Left hindlimb (tissue), 1 donor: ENCODE measurements at regions not wholly inside any gene's neighbourhood (a gene's known extent, or its start where the extent isn't known, plus 50 kb on each side); places are given as distances from the start of the nearest gene placed in this dataset.

Experiments used
- DNase-seq: peaks from one replicate; pipeline ENCODE4 v3.0.0-alpha.2; 2018

DNA sequence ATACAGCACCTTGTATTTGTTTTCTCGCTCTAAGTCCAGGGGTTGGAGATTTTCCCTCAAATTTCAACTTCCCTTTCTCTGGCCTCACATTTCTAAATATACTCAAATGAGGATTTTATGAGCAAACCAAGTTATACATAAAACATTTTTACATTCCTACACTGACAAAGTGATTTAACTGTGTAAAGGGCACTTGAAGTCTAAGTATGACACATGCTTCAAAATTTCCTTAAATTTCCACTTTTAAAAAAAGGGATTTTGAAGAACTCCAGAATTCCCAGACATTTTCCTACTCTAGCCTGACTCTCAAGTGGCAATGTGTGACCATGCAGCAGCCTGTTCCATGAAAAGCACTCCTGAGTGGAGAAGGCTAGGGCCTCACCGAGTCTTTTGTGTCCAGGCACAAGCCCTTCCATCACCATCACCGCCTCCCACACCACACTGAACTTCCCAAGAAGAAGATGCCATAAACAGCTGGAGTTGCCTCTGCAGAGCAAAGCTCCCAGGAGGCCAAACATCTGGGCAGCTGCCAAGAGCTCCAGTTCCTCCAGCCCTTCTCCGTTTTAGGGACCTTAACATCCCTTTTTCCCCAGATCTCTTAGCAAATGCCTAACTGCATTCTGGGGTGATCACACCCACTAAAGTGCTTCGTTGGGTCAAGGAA is 68.9 kb downstream of the NCR2 start:
- peak; percentile 29 for DNase-seq

DNA sequence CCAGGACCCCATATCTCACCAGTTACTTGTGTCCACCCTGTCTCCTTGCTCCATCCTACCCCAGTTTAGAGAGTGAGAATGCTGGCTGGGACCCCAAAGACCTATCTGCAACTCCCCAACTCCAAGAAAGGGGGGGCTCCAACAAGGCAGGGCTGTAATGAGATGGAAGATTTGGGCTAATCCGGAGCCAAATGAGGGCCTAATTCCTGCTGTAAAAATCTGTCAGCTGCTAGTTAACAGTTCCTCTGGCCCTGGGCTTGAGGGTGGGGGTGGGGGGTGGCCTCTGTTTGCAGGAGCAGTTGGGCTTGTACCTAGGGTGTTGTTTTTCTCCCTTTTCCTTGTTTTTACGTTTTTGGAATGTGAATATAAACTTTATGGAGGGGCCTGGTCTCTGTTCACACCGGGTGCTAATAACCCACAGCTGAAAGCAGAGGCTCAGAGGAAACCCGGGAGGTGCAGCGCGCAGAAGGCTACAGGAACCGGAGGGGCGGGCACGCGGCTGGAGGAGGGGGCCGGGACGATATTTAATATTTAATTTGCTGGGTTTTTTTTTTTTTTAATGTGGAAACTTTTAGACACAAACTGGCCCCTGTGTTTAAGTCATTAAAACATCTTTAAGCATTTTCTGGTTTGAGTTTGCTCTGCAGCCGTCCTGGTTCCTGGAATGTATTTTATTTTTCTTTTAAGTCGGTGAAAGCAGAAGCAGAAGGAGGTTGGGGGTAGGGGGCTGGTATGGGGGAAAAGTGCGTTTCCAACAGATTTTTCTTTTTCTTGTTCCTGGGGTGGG is 70.7 kb downstream of the NCR2 start:
- DNase-seq = peak; percentile 67

DNA sequence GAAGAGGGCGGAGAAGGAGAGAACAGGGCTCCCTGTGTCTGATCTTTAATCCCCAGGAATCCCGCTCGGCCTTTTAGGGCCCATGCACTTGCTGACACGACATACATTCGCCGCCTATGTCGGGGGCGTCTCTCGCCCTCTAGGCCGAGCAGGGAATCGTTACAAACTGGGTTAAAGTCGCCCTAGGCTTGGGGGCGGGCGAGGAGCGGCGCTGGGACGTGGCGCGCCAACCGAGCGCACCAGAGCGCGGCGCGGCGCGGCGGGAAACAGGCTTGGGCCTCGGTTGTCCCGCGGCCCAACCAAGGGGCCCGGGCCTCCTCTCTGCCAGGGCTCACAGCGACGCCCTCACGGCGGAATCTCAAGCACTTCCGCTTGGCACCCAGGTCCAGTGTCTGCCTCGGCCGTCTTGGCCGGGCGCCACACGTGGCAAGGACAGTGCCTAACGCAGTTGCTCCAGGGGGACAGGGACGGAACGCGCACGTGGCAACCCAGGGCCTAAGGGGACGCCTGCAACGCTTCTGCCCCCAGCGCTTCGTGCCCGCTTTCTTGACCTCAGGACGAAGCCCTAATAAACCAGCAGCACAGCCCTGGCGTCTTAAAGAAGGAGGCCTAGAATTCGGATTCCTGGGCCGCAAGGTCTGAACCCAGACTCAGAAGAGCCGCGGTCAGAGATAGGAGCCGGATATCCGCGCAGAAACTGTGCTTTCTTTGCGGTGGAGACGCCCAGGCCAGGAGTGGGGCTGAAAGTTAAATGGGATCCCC is 71.5 kb downstream of the NCR2 start:
- DNase-seq = peak; percentile 70

DNA sequence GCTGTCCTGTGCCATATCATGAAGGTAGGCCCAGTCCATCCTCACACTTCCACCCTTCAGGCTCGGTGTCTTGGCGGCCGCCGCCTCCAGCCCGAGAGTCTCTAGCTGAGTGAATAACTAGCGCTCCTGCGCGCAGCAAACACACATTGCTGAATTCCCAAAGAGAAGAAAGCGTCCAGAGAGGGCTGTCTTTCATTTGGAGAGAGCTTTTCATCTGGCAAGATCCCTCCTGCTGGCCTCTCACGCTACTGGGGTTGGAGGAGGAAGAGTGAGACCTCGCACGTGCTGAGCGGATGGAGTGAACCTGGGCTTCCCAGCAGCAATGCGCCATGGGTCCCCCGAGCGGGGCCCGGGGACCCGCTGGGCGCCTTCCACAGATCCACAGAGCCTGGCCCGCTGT is 73.2 kb downstream of the NCR2 start:
- peak; percentile 53 for DNase-seq

DNA sequence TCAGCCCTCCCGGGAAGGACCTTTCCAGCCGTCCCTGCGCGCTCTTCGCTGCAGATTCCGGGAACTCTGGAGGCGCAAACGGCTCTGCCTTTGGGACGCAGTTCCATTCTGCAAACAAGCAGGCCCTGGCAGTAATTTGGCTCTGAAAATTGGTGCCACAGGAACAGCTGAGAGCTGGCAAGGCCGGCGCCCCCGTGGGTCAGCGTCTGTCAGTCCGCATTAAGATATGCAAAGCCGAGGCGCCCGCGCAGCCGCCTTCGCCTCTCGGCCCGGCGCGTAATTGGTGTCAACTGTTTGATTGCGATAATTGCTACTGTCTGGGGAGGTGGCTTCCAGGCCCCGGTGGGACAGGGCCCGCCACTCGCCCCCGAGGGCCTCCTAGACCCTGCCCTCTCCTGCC is 73.6 kb downstream of the NCR2 start:
- DNase-seq = no peak

DNA sequence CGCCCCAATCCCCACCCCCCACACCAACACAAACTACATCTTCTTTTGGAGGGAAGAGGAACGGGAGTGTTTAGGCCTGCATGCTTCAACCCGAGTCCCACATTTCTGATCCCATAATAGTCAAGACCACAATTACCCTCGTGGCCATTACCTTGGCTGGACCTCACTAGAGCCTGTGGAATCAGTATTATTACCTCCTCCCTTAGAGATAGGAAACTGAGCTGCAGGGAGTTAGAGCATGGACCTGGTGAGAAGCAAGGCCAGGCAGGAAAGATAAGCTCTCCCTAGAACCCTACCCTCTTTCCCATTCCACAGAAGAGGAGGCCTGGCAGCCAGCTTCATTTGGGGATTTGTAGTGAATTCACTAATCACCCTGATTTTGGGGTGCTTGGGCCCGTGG is 74.1 kb downstream of the NCR2 start:
- no peak for DNase-seq

DNA sequence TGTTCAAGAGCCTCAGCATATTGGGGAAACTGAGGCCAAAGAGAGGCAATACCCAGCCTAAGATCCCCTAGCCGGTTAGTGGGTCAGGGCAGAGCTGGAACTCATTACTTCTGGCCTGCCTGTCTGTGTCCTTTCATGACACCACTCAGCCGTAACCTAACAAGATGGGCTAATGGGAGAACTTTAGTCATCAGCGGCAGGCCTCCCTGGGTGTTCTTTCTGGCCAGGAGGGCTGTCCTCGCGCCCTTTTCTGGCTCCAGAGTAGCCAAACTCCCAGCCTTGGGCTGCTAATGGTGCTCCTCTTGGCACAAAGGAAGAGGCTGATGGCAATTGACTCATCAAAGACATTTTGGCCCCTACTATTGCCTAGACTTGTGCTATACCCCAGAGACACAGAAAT is 76.6 kb downstream of the NCR2 start:
- DNase-seq = peak; percentile 22

DNA sequence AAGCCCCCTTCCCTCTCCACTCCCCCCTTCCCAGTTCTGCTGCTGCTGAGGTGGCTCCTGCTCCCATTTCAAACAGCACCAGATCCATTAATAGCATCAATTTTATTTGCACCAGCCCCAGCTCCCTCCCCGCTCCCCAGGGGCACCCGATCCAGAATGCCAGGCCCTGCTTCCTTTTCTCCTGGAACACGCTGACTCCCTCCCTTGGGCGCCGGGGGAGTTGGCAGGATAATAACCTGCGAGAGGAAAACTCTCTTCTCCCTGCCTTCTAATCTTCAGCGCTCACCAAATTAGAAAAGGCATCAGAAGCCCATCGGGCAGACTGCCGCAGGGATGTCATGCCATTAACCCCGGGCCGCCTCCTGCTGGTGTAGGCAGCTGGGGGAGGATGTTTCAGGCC is 77.8 kb downstream of the NCR2 start:
- peak; percentile 12 for DNase-seq

DNA sequence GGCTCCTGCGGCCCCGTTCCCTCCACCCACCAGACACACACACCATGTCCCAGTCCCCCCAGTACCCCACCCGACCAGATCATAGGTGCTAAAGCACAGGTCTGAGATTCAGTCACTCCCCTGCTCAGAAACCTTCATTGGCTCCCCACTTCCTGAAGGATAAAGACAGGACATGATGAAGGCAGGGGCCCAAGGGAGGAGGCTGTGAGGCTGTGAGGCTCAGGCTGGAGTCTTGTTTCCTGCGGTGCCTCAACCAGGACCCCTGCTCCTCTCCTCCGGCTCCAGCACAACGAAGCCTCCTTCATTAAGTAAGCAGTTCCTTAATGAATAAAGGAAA is 81.1 kb downstream of the NCR2 start:
- peak; percentile 13 for DNase-seq

DNA sequence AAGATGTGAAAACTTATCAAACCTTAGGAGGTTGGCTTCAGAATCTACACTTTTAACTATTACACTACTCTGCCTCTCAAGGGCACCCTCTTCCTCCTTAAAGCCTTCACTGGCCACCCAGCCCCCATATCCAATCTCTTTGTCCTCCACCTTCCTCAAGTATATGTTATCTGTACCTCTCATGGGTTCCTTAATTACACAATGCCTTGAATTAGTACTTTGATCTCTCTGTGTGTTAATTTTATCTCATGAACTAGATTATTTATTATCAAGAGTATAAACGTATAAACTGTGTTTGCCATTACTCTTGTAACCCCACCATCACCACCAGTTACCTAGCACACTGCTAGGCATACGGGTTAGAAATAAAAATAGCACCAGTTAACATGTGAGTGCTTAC is 83.3 kb downstream of the NCR2 start:
- DNase-seq = no peak

DNA sequence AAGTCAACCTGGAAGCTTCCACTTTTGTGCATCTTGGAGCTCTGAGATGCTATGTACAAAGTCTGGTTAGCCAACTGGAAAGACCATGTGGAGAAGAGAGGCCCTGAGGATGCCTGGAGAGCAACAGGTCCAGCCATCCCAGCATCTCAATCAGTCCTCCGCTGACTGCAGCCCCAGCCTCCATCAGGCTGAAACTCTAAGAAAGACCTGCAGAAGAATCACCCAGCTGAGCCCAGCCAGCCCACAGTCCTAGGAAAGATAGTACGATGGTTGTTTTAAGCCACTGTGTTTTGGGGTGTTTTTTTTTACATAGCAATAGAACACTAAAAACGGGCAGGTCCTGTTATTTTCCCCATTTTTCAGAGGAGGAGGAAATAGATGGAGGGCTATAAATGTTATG is 84.0 kb downstream of the NCR2 start:
- no peak for DNase-seq

DNA sequence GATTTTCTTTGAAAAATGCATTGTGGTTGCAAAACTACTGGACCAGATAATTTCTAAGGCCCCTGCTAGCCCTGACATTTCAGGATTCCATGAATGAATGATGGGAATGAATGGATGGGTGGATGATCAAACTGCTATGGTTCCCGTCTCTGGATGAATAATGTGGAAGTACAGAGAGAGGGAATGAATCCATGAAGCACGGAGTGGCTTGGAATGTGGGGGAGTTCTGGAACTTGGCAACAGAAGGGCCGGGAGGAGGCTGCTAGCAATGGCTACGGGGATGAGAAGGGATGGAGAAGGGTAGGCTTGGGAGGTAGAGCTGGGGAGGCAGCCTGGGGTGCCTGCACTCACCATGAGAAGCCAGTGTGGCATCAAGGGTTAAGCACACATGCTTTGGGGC is 84.8 kb downstream of the NCR2 start:
- DNase-seq = no peak

DNA sequence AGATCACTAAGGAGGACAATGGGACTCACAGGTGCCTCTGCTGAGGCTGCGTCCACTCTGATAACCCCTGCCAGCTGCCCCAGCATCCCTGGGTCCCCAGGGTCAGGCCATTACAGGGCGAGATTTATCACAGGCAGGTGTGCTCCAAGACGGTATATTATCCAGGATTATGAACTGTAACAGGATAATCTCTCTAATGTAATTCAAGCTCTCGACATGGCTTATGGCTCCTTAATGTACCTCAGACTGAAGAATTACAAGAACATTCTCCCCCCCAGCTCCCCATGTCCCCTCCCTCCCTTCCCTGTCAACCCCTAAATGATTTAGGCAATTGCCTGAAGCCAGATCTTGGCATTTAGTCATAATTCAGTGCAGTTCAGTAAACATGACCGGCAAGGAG is 86.8 kb downstream of the NCR2 start:
- no peak for DNase-seq

DNA sequence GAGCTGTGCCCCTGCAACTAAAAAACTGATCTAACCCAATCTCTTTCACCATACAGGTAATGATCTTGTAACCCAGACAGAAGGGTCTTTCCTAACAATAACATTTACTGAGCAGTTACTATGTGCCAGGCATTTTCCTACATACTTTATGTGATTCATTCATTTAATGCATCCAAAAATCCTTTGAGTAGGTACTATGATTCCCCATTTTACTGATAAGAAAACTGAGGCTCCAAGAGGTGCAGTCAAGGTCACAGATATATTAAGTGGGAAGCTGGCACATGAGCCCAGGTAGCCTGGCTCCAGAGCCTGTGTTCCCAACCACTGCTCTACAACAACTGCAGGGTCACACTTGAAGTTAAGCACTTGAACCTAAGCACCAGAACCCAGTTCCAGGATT is 87.6 kb downstream of the NCR2 start:
- peak; percentile 2 for DNase-seq

DNA sequence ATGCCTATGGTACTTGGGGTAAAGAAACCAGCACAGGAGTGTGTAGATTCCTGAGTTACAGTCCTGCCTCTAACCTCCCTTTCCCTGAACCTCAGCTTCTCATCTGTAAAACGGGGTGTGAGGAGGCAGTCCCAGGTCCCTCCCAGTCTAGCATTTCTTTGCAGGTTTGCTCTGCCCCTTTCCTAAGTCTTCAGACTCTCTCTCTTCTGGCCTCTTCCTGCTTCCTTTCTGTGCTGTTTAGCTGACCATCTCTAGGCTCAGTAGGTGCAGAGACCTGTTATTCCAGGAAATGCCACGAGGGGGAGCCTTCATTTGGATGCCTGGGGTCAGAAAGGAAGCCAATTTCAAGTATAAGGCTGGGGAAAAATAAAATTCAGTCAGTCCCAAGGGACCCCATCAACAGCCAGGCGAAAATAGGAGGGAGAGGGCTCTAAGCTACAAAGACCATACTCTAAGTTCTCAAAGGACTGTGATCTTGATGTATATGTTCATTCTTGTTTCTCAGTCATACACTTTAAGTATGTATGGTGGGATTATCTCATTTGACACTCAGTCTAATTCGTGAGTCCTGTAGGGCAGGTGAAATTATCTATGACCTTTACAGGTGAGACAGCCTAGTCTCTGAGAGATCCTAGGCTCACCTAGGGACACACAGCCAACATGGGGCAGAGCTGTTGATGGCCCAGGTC is 89.1 kb downstream of the NCR2 start:
- DNase-seq = peak; percentile 84

DNA sequence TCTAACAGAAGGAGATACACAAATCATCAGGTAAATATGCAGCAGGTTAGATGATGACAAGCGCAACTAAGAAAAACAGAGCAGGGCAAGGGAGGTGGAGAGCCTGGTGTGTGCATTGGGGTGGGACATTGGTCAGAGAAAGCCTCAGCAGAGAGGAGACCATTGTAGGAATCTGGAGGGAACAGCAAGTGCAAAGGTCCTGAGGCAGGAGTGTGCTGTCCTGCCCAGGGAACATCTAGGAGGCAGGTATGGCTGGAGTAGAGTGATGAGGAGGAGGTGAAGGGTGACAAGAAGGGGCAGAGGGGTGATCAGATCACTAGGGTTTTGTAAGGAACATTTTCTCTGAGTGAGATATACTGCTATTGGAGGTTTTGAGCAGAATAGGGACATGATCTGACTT is 90.1 kb downstream of the NCR2 start:
- DNase-seq = peak; percentile 1

DNA sequence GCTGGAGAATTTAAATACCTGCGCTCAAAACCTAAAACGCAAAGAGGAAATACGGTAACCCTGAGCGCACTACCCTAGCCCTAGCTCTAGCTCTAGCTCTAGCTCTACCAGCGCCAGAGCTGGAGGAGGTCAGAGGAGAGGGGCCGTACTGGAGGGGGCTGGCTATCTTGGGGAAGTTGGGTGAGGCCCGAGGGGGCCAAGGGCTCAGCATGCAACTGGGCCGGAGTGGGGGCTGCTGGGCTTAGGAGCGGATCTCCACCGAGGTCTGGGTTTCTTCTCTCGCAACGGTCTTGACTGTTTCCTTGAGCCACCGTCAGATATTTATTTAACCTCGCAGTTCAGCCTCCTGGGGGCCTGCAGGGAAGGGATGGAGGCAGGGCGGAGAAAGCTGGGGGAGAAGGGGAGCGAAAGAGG is 91.0 kb downstream of the NCR2 start:
- peak; percentile 52 for DNase-seq

DNA sequence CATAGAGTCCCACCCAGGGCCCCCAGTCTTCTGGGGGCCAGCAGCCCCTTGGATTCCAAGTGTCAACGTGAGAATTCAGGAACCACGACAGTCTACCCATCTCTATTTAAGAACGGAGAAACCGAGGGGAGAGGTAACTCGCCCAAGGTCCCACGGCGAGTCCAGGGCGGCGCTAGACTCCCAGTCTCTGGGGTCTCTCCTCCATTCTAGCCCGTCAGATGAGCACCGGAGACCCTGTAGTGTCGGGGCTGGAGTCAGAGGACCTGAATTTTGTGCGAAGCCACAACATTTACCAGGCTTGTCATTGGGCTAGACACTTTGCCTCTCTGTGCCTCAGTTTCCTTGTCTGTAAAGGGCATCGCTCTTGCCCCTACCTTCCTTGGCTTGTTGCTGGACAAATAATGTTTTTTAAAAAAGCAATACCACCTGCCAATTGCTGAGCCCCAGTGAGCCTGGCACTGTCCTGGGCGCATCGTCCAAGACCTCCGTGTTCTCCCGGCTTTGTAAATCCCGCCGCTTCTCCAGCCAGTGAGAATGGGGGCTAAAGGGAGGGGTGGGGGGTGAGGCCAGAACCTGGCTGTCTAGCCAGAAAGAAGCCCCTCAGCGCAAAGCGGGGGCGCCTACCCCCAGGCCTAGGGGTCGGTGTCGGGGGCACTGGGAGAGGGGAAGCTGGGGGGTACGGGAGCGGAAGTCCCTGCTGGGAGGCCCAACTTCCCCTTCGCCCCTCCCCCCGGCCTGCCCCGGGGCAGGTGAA is 91.7 kb downstream of the NCR2 start:
- DNase-seq = peak; percentile 28

DNA sequence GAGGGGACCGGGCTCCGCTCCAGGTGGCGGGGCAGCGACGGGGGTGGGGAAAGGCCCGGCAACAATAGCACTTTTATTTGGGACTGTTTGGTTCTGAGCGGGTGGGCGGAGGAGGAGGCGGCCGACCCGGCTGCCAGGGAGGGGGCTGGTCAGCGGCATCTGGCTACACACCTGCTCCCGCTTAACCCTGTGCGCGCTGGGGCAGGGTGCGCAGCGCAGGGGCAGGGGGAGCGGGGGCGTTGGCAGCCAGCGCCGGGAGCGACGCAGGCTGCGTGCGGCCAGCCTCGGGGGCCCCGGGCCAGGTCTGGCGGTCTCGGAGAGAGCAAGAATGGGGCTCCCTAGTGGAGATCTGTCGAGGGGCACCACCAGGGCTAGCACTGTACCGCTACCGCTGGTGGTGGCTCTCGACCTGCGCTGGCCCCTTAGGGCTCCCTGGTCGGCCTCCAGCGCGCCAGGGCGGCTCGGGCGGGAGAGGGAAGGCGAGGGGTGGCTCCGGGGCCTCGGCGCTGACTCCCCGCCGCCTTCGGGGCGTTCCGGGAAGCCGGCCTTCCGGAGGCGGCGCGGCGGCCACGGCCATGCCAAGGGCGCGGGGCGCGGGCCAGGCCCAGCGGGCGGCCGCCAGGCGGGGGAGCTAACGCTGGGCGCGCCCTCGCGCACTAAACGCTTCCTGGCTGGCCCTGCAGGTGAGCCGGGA is 92.4 kb downstream of the NCR2 start:
- peak; percentile 83 for DNase-seq

DNA sequence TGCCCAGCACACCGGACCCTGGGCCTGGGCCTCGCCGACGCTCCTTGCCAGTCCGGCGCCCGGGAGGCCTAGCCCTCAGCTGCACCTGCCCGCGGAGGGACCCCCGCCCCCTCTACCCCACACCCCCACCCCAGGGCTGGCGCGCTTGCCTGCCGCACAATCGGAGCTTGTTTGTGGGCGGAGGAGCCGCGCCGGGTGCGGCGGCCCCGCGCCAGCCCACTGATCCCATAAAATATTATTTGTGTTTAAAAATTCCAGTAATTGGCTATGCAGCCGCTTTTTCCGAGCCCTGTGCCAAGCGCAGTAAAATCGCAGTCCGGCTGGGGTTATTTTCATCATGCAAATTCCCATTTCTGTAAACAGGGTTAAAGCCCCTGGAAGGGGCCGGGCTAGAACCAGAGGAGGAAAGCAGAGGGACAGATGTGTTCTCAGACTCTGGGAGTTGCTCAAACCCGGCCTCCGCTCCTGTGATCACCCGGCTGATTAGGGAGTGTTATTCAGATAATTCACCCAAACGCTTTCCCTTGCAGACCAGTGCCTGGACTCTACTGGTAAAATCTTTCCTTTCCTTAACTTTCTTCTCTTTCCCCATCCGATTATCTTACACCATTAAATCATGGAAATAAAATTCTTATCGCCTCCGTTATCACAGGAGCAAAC is 93.1 kb downstream of the NCR2 start:
- DNase-seq = peak; percentile 90

DNA sequence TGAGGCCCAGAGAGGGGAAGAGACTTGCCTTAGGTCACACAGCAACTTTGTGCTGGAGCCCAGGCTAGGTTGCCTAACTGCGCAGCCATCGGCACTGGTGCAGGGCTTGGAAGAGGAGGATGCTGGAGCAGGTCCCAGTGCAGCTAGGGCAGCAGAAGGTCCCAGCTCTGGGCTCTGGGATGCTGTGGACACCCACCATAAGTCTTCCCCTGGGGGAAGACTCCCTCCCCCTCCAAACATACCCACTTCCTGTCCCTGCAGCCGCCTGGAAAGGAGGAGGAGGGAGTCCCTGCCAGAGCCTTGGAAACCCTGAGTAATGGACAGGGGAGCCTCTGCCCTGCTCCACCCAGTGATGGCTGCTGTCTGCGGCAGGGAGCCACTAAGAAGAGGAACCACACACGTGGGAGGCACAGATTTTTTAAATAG is 93.6 kb downstream of the NCR2 start:
- peak; percentile 86 for DNase-seq
